Astrocyte of the cerebellum (primary cell): ENCODE measurements at regions not wholly inside any gene's neighbourhood (a gene's known extent, or its start where the extent isn't known, plus 50 kb on each side); places are given as distances from the start of the nearest gene placed in this dataset.

Experiments
- DNase-seq: peaks from one replicate; pipeline ENCODE4 v3.0.0-alpha.2; 2011; ENCODE audit warnings: low read depth
- H3K4me3 ChIP-seq: 2 replicates; pipeline ENCODE4 v1.5.1; 2011; ENCODE audit warnings: mild to moderate bottlenecking, low read depth, low read length, moderate library complexity
- CTCF ChIP-seq: IDR thresholded peaks from 2 replicates; pipeline ENCODE4 v1.5.1; 2012; ENCODE audit warnings: low read length, low read depth, moderate library complexity, mild to moderate bottlenecking; ENCODE audit errors: missing control alignments
- in situ Hi-C: cut with HindIII; loops from 2 replicates; pipeline ENCODE4 v1.10.0; 2017; ENCODE audit warnings: low sequenced_read_pairs

DNA sequence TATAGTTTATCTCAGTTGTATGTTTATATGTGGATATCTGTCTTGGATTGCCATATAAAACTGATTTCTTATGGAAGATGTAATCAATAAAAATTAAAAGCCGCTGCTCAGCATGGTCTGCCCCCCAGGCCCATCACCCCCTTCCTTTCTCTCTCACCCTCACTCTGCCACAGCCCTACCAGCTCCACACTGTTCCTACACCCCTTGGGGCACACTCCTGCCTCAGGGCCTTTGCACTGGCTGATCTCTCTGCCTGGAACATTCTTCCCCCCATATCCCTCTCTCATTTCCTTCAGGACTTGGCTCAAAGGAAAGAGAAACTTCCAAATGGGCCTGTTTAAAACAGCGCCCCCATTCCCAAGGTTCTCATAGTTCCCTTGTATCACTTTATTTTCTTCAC, 63.1 kb downstream of the LRRC32 start:
- TF ChIP-seq CTCF, result no peak
- H3K4me3 ChIP-seq, result no peak overlapping the region
- DNase-seq, result no peak
- in situ Hi-C loops, result no loop called here

GRCh38 chr11:76605338-76606074, 65.0 kb downstream of the LRRC32 start:
- in situ Hi-C loops, result no loop called here
- no peak for TF ChIP-seq CTCF
- no peak for DNase-seq
- no peak overlapping the region for H3K4me3 ChIP-seq

- in situ Hi-C loops, result no loop called here
- peak; percentile 68 for DNase-seq
- TF ChIP-seq CTCF, result no peak
- no peak overlapping the region for H3K4me3 ChIP-seq
Measured at GRCh38 chr11:76604626-76605241, 65.8 kb downstream of the LRRC32 start.

DNA sequence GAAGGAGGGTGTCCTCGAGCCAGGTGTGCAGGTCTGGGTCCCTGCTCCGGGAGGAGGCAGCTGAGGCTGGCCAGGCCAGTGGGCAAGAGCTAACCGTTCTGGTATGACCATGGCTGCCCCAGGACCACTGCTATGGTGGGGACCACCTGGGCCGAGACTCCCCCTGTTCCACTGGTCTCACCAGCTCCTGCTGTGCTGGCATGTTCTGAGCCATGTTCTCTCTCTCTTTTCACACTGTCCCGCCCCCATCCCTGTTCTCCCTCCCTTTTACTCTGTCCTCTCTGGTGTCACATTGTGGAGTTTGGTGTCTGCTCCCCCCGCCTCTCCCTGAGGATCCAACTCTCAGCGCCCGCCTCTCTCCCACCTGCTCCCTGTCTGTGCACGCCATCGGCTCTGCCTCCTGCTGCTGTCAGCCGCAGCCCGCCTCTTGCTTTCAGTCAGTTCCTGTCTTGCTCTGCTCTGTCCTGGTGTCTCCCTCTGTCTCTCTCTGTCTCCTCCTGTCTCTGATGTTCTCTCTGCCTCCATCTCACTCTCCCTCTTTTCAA, 66.4 kb downstream of the LRRC32 start:
- no peak for TF ChIP-seq CTCF
- in situ Hi-C loops, result no loop called here
- H3K4me3 ChIP-seq, result no peak overlapping the region
- no peak for DNase-seq

- in situ Hi-C loops, result no loop called here
- TF ChIP-seq CTCF, result no peak
- DNase-seq, result no peak
- no peak overlapping the region for H3K4me3 ChIP-seq
Measured at GRCh38 chr11:76603202-76603601, 67.3 kb downstream of the LRRC32 start.
